HAP-1 (cell line): ENCODE measurements at regions not wholly inside any gene's neighbourhood (a gene's known extent, or its start where the extent isn't known, plus 50 kb on each side); places are given as distances from the start of the nearest gene placed in this dataset.
"Not testable (repeated sequence)": the region's sequence is repeated elsewhere in the genome, so short reads cannot be mapped to it uniquely, and the experiment has no call there.

ENCODE experiments used
- DNase-seq, 2 experiments: peaks; one replicate each; pipeline ENCODE4 v3.0.0-alpha.2; 2016 to 2020; ENCODE audit warnings: low spot score in 2 of 2
- H3K27me3 ChIP-seq: fragments of 250-450 bp; sonication (Bioruptor Pico); 2 replicates; pipeline ENCODE4 v1.5.1; 2020; ENCODE audit warnings: low read depth, mild to moderate bottlenecking, moderate library complexity
- H3K36me3 ChIP-seq: fragments of 250-450 bp; sonication (Bioruptor Pico); replicated peaks from 2 replicates; pipeline ENCODE4 v1.5.1; 2020; ENCODE audit warnings: mild to moderate bottlenecking
- H3K4me1 ChIP-seq: fragments of 250-450 bp; sonication (Bioruptor Pico); 2 replicates; pipeline ENCODE4 v1.5.1; 2020; ENCODE audit warnings: mild to moderate bottlenecking
- H3K4me3 ChIP-seq: fragments of 250-450 bp; sonication (Bioruptor Pico); 2 replicates; pipeline ENCODE4 v1.5.1; 2020; ENCODE audit warnings: mild to moderate bottlenecking, moderate library complexity
- H3K9me3 ChIP-seq: fragments of 250-450 bp; sonication (Bioruptor Pico); 2 replicates; pipeline ENCODE4 v1.5.1; 2020; ENCODE audit warnings: mild to moderate bottlenecking, moderate library complexity
- in situ Hi-C: fragments of 300-500 bp; cut with MboI; formaldehyde crosslinking; loops from 3 replicates; pipeline ENCODE4 v1.14.3; 2020; ENCODE audit warnings: low sequenced_read_pairs, inconsistent platforms, mixed read lengths

- DNase-seq, result no peak
- in situ Hi-C loops, result no loop called here
These were observed 136.7 kb upstream of the TLE3 start for GRCh38 chr15:70234256-70234905.

GRCh38 chr15:70231484-70231883, 133.8 kb upstream of the TLE3 start:
- Histone ChIP-seq H3K4me3 (no peak overlapping the region), H3K27me3 (no peaks in the 10 kb centered on the region), H3K4me1 (no peaks in the 10 kb centered on the region), H3K36me3 (no peaks in the 10 kb centered on the region), H3K9me3 (peaks cover 21% of the 10 kb centered on the region)
- in situ Hi-C loops, result no loop called here
- no peak for DNase-seq

More at GRCh38 chr15:70234256-70234905, 136.7 kb upstream of the TLE3 start:
- H3K4me3 ChIP-seq, result no peak overlapping the region
- H3K4me1 ChIP-seq, result no peaks in the 10 kb centered on the region
- H3K9me3 ChIP-seq, result peaks cover 19% of the 10 kb centered on the region
- no peaks in the 10 kb centered on the region for H3K36me3 ChIP-seq
- no peaks in the 10 kb centered on the region for H3K27me3 ChIP-seq

GRCh38 chr15:70227918-70228317, 130.2 kb upstream of the TLE3 start:
- DNase-seq, H3K4me3 ChIP-seq, in situ Hi-C loops, H3K36me3 ChIP-seq, H3K4me1 ChIP-seq: not testable (repeated sequence)
- H3K27me3 ChIP-seq, result peaks cover 15% of the 10 kb centered on the region
- peaks cover 21% of the 10 kb centered on the region for H3K9me3 ChIP-seq

GRCh38 chr15:70227147-70227546, 129.4 kb upstream of the TLE3 start:
- DNase-seq, result no peak
- no peak overlapping the region for H3K4me3 ChIP-seq
- in situ Hi-C loops, result no loop called here

GRCh38 chr15:70226337-70226980, 128.7 kb upstream of the TLE3 start:
- no peak for DNase-seq
- in situ Hi-C loops, result no loop called here
- H3K36me3 ChIP-seq, result no peaks in the 10 kb centered on the region
- no peak overlapping the region for H3K4me3 ChIP-seq
- H3K27me3 ChIP-seq, result peaks cover 15% of the 10 kb centered on the region
- peaks cover 16% of the 10 kb centered on the region for H3K9me3 ChIP-seq
- no peaks in the 10 kb centered on the region for H3K4me1 ChIP-seq

More at GRCh38 chr15:70227147-70227546, 129.4 kb upstream of the TLE3 start:
- H3K36me3 ChIP-seq, result no peaks in the 10 kb centered on the region
- H3K4me1 ChIP-seq, result no peaks in the 10 kb centered on the region
- H3K27me3 ChIP-seq, result peaks cover 15% of the 10 kb centered on the region
- peaks cover 21% of the 10 kb centered on the region for H3K9me3 ChIP-seq

- Histone ChIP-seq H3K36me3 (no peaks in the 10 kb centered on the region), H3K4me1 (no peaks in the 10 kb centered on the region), H3K27me3 (peaks cover 15% of the 10 kb centered on the region), H3K4me3 (no peak overlapping the region), H3K9me3 (peaks cover 10% of the 10 kb centered on the region; the same call in 1 of the 2 replicates)
- DNase-seq, result no peak
- in situ Hi-C loops, result no loop called here
These were observed 127.7 kb upstream of the TLE3 start for GRCh38 chr15:70225416-70225815.

GRCh38 chr15:70222606-70223005, 124.9 kb upstream of the TLE3 start:
- no peaks in the 10 kb centered on the region for H3K4me1 ChIP-seq
- peaks cover 15% of the 10 kb centered on the region for H3K27me3 ChIP-seq
- in situ Hi-C loops, result no loop called here
- no peak for DNase-seq
- no peak overlapping the region for H3K4me3 ChIP-seq
- H3K36me3 ChIP-seq, result no peaks in the 10 kb centered on the region
- no peaks in the 10 kb centered on the region for H3K9me3 ChIP-seq

GRCh38 chr15:70220490-70221096, 122.9 kb upstream of the TLE3 start:
- peaks cover 14% of the 10 kb centered on the region for H3K27me3 ChIP-seq
- no peak overlapping the region for H3K4me3 ChIP-seq
- in situ Hi-C loops, result no loop called here
- no peaks in the 10 kb centered on the region for H3K36me3 ChIP-seq
- DNase-seq, result no peak
- no peaks in the 10 kb centered on the region for H3K4me1 ChIP-seq
- H3K9me3 ChIP-seq, result no peaks in the 10 kb centered on the region

- DNase-seq, result no peak
- H3K4me1 ChIP-seq, result no peaks in the 10 kb centered on the region
- no peak overlapping the region for H3K4me3 ChIP-seq
- peaks cover 7% of the 10 kb centered on the region for H3K27me3 ChIP-seq
- no peaks in the 10 kb centered on the region for H3K9me3 ChIP-seq
- in situ Hi-C loops, result no loop called here
- no peaks in the 10 kb centered on the region for H3K36me3 ChIP-seq
These were observed 122.2 kb upstream of the TLE3 start for GRCh38 chr15:70219966-70220365.

GRCh38 chr15:70219256-70219895, 121.7 kb upstream of the TLE3 start:
- Histone ChIP-seq H3K27me3 (peaks cover 4% of the 10 kb centered on the region), H3K9me3 (no peaks in the 10 kb centered on the region), H3K4me3 (no peak overlapping the region), H3K36me3 (no peaks in the 10 kb centered on the region), H3K4me1 (no peaks in the 10 kb centered on the region)
- in situ Hi-C loops, result no loop called here
- DNase-seq, result no peak

GRCh38 chr15:70217226-70218160, 119.8 kb upstream of the TLE3 start:
- in situ Hi-C loops, result no loop called here
- no peaks in the 10 kb centered on the region for H3K27me3 ChIP-seq
- DNase-seq, result no peak
- H3K36me3 ChIP-seq, result no peaks in the 10 kb centered on the region
- no peak overlapping the region for H3K4me3 ChIP-seq
- H3K4me1 ChIP-seq, result no peaks in the 10 kb centered on the region
- no peaks in the 10 kb centered on the region for H3K9me3 ChIP-seq

GRCh38 chr15:70215951-70216350, 118.2 kb upstream of the TLE3 start:
- Histone ChIP-seq H3K4me1 (no peaks in the 10 kb centered on the region), H3K27me3 (no peaks in the 10 kb centered on the region), H3K4me3 (no peak overlapping the region), H3K9me3 (no peaks in the 10 kb centered on the region), H3K36me3 (no peaks in the 10 kb centered on the region)
- no peak for DNase-seq
- in situ Hi-C loops, result no loop called here

- Histone ChIP-seq H3K4me1 (no peaks in the 10 kb centered on the region), H3K4me3 (no peak overlapping the region), H3K9me3 (no peaks in the 10 kb centered on the region), H3K36me3 (no peaks in the 10 kb centered on the region), H3K27me3 (peaks cover 1% of the 10 kb centered on the region; the same call in 1 of the 2 replicates)
- in situ Hi-C loops, result no loop called here
- no peak for DNase-seq
These were observed 117.4 kb upstream of the TLE3 start for GRCh38 chr15:70214941-70215635.
